Thyroid gland (tissue), 4 donors: ENCODE measurements at regions not wholly inside any gene's neighbourhood (a gene's known extent, or its start where the extent isn't known, plus 50 kb on each side); places are given as distances from the start of the nearest gene placed in this dataset.

ENCODE experiments used
- POLR2A ChIP-seq, 2 donors: fragments of 450-650 bp; IDR thresholded peaks; one replicate each; pipeline ENCODE4 v1.6.1; 2017; ENCODE audit warnings: antibody characterized with exemption in 2 of 2, mild to moderate bottlenecking in 2 of 2, moderate library complexity in 1 of 2
- TF ChIP-seq, protein P1 (sequence below), 6 experiments: fragments of 200-600 bp in 3 of 6; fragments of 450-650 bp in 3 of 6; sonication (generic) in 3 of 6; IDR thresholded peaks; one replicate each; pipeline ENCODE4 v1.5.1; 2016 to 2019; ENCODE audit warnings: antibody characterized with exemption in 6 of 6, mild to moderate bottlenecking in 2 of 6, inconsistent platforms in 1 of 6, moderate library complexity in 1 of 6

DNA sequence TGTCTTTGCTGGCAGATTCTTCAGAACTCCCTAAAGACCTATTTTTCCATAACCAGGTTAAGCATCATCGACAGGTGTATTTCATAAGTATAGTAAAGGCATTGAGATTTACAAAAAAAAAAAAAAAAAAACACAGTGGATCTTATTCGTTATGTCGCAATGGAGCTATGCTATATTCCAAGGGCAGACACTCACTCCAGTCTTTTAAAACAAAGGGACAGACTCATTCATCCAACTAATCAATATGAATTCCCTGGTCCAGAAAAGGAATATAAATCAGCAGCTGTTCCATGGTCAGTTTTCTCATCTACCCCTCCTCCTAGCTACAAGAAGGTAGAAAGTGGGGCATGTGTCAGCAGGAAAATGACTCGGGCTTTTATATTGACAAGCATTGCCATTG lies 97.7 kb upstream of the MON1B start:
- TF ChIP-seq, protein P1, sequence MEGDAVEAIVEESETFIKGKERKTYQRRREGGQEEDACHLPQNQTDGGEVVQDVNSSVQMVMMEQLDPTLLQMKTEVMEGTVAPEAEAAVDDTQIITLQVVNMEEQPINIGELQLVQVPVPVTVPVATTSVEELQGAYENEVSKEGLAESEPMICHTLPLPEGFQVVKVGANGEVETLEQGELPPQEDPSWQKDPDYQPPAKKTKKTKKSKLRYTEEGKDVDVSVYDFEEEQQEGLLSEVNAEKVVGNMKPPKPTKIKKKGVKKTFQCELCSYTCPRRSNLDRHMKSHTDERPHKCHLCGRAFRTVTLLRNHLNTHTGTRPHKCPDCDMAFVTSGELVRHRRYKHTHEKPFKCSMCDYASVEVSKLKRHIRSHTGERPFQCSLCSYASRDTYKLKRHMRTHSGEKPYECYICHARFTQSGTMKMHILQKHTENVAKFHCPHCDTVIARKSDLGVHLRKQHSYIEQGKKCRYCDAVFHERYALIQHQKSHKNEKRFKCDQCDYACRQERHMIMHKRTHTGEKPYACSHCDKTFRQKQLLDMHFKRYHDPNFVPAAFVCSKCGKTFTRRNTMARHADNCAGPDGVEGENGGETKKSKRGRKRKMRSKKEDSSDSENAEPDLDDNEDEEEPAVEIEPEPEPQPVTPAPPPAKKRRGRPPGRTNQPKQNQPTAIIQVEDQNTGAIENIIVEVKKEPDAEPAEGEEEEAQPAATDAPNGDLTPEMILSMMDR (IDR thresholded peaks at IDR 0.05) = no peak
- no peak for TF ChIP-seq POLR2A (IDR thresholded peaks at IDR 0.05)
